WTC11 (cell line): ENCODE measurements at regions not wholly inside any gene's neighbourhood (a gene's known extent, or its start where the extent isn't known, plus 50 kb on each side); places are given as distances from the start of the nearest gene placed in this dataset.

Experiments
- ATAC-seq: fragments of 200-7000 bp; cut with Tn5 transposase; 2 replicates; pipeline ENCODE4 v1.10.0; 2021; ENCODE audit warnings: mild to moderate bottlenecking, moderate library complexity
- CTCF ChIA-PET: fragments of 300-600 bp; sonication (Branson Sonifier 250); formaldehyde crosslinking; loops from one replicate; lab custom pipeline; 2021; ENCODE audit warnings: antibody characterized with exemption; lab: Charles Lee
- POLR2A ChIA-PET: fragments of 350-600 bp; sonication (Branson Sonifier 250); formaldehyde crosslinking; loops from one replicate; lab custom pipeline; 2021; ENCODE audit warnings: antibody characterized with exemption; lab: Charles Lee
- DNase-seq: peaks from one replicate; pipeline ENCODE4 v3.0.0; 2021; ENCODE audit warnings: low spot score
- H3K27ac Mint-ChIP-seq: 2 replicates; pipeline ENCODE4 v1.8.0; 2021; ENCODE audit warnings: mixed read lengths
- H3K27me3 Mint-ChIP-seq: 2 replicates; pipeline ENCODE4 v1.8.0; 2021; ENCODE audit warnings: low read depth, mild to moderate bottlenecking, moderate library complexity, mixed read lengths
- H3K36me3 Mint-ChIP-seq: 2 replicates; pipeline ENCODE4 v1.8.0; 2021; ENCODE audit warnings: mixed read lengths
- H3K4me1 Mint-ChIP-seq: 2 replicates; pipeline ENCODE4 v1.8.0; 2022; ENCODE audit warnings: mixed read lengths
- H3K4me3 Mint-ChIP-seq: 2 replicates; pipeline ENCODE4 v1.8.0; 2021; ENCODE audit warnings: mild to moderate bottlenecking, moderate library complexity, mixed read lengths
- H3K9me3 Mint-ChIP-seq: 2 replicates; pipeline ENCODE4 v1.8.0; 2021; ENCODE audit warnings: mixed read lengths
- CREB1 ChIP-seq: sonication (generic); formaldehyde crosslinking; IDR thresholded peaks from 2 replicates; pipeline ENCODE4 v1.8.0; 2023; ENCODE audit warnings: mild to moderate bottlenecking, missing genetic modification reagents
- ERG ChIP-seq: fragments of 250-450 bp; sonication (Bioruptor Pico); IDR thresholded peaks from 2 replicates; pipeline ENCODE4 v1.8.0; 2021; ENCODE audit warnings: mild to moderate bottlenecking
- NR3C1 ChIP-seq: sonication (generic); formaldehyde crosslinking; conservative IDR thresholded peaks from 2 replicates; pipeline ENCODE4 v1.8.1; 2023; ENCODE audit warnings: low read depth, mild to moderate bottlenecking, missing genetic modification reagents
- PREB ChIP-seq: sonication (generic); formaldehyde crosslinking; IDR thresholded peaks from 2 replicates; pipeline ENCODE4 v1.8.1; 2022; ENCODE audit warnings: mild to moderate bottlenecking, missing genetic modification reagents, moderate library complexity, borderline replicate concordance
- PRRX2 ChIP-seq: fragments of 250-450 bp; sonication (Bioruptor Pico); IDR thresholded peaks from 2 replicates; pipeline ENCODE4 v1.8.0; 2021; ENCODE audit warnings: mild to moderate bottlenecking

- Mint-ChIP-seq H3K9me3 (peaks cover 25% of the 10 kb centered on the region), H3K27ac (no peak overlapping the region), H3K36me3 (peaks cover 13% of the 10 kb centered on the region), H3K27me3 (no peaks in the 10 kb centered on the region)
- POLR2A ChIA-PET: no interaction called here
- no peak for DNase-seq
- TF ChIP-seq CREB1: no peak
- TF ChIP-seq, all 79 proteins: peak for 0
- no peak for ATAC-seq
- Mint-ChIP-seq H3K4me3 (no peak overlapping the region), H3K4me1 (no peaks in the 10 kb centered on the region)
- CTCF ChIA-PET: no interaction called here
Observed at GRCh38 chr5:52734557-52734956, 53.2 kb upstream of the ITGA1 start.

- TF ChIP-seq PRRX2: no peak
- TF ChIP-seq NR3C1: no peak
- no peak for TF ChIP-seq PREB (CRISPR knock-in tag)
- TF ChIP-seq ERG (CRISPR knock-in tag): no peak
- no peak for TF ChIP-seq CREB1
- TF ChIP-seq, all 79 proteins: peak for 0
Observed at GRCh38 chr5:52735139-52735538, 52.6 kb upstream of the ITGA1 start.

More at GRCh38 chr5:52735139-52735538, 52.6 kb upstream of the ITGA1 start:
- no peaks in the 10 kb centered on the region for H3K27me3 Mint-ChIP-seq
- ChIA-PET CTCF (no interaction called here), POLR2A (interaction anchor here (0.7 kb wide), 1 partner anchor 48 kb away, joined by 3 read pairs; no protein-coding TSS in a partner anchor)
- DNase-seq (no peak), ATAC-seq (no peak)
- H3K9me3 Mint-ChIP-seq: peaks cover 21% of the 10 kb centered on the region
- H3K4me1 Mint-ChIP-seq: no peaks in the 10 kb centered on the region
- no peak overlapping the region for H3K4me3 Mint-ChIP-seq
- peaks cover 11% of the 10 kb centered on the region for H3K36me3 Mint-ChIP-seq
- H3K27ac Mint-ChIP-seq: no peak overlapping the region
